Mammary epithelial cell (primary cell): ENCODE measurements at regions not wholly inside any gene's neighbourhood (a gene's known extent, or its start where the extent isn't known, plus 50 kb on each side); places are given as distances from the start of the nearest gene placed in this dataset.

Experiments used
- EZH2 ChIP-seq: IDR thresholded peaks from 2 replicates; pipeline ENCODE4 v1.6.1; 2012; ENCODE audit warnings: low read length, inconsistent platforms, borderline replicate concordance
- TF ChIP-seq, protein P1 (sequence below), 2 donors: IDR thresholded peaks in 1 of 2; conservative IDR thresholded peaks in 1 of 2; 2 replicates each; pipeline ENCODE4 v1.5.1; 2011 to 2012; ENCODE audit warnings: inconsistent platforms in 2 of 2, low read length in 2 of 2, mild to moderate bottlenecking in 2 of 2, control low read depth in 1 of 2, low read depth in 1 of 2; ENCODE audit not compliant: insufficient read depth in 1 of 2; ENCODE audit errors: extremely low read depth in 1 of 2

GRCh38 chr6:130309028-130309427, 56.8 kb upstream of the TMEM200A start:
- TF ChIP-seq, protein P1, sequence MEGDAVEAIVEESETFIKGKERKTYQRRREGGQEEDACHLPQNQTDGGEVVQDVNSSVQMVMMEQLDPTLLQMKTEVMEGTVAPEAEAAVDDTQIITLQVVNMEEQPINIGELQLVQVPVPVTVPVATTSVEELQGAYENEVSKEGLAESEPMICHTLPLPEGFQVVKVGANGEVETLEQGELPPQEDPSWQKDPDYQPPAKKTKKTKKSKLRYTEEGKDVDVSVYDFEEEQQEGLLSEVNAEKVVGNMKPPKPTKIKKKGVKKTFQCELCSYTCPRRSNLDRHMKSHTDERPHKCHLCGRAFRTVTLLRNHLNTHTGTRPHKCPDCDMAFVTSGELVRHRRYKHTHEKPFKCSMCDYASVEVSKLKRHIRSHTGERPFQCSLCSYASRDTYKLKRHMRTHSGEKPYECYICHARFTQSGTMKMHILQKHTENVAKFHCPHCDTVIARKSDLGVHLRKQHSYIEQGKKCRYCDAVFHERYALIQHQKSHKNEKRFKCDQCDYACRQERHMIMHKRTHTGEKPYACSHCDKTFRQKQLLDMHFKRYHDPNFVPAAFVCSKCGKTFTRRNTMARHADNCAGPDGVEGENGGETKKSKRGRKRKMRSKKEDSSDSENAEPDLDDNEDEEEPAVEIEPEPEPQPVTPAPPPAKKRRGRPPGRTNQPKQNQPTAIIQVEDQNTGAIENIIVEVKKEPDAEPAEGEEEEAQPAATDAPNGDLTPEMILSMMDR (conservative IDR thresholded peaks at IDR 0.05 in 1 of 2, IDR thresholded peaks at IDR 0.05 in 1 of 2; ENCODE audit: extremely low read depth in 1 of 2, insufficient read depth in 1 of 2, low read depth in 1 of 2, low read length in 2 of 2), result no peak
- TF ChIP-seq EZH2, result no peak
